NT2/D1 (cell line): ENCODE measurements at regions not wholly inside any gene's neighbourhood (a gene's known extent, or its start where the extent isn't known, plus 50 kb on each side); places are given as distances from the start of the nearest gene placed in this dataset.
"Not testable (repeated sequence)": the region's sequence is repeated elsewhere in the genome, so short reads cannot be mapped to it uniquely, and the experiment has no call there.

Experiments used
- DNase-seq: peaks from one replicate; pipeline ENCODE4 v3.0.0-alpha.2; 2011; ENCODE audit warnings: low read depth, low spot score
- H3K27me3 ChIP-seq: 2 replicates; pipeline ENCODE4 v1.6.0; 2011; ENCODE audit warnings: mild to moderate bottlenecking; ENCODE audit not compliant: insufficient read length, insufficient read depth
- H3K36me3 ChIP-seq: 2 replicates; pipeline ENCODE4 v1.6.1; 2011; ENCODE audit warnings: mild to moderate bottlenecking, low read length, mixed read lengths; ENCODE audit not compliant: insufficient read depth, insufficient read length
- H3K4me1 ChIP-seq: 2 replicates; pipeline ENCODE4 v1.5.1; 2011; ENCODE audit not compliant: insufficient read depth, insufficient read length
- H3K4me3 ChIP-seq: 2 replicates; pipeline ENCODE4 v1.5.1; 2011; ENCODE audit warnings: low read depth; ENCODE audit not compliant: insufficient read length
- H3K9ac ChIP-seq: 2 replicates; pipeline ENCODE4 v1.6.0; 2011; ENCODE audit warnings: low read depth; ENCODE audit not compliant: insufficient read length
- H3K9me3 ChIP-seq: 2 replicates; pipeline ENCODE4 v1.5.1; 2011; ENCODE audit warnings: mild to moderate bottlenecking, low read length; ENCODE audit not compliant: insufficient read depth
- SUZ12 ChIP-seq: IDR thresholded peaks from 2 replicates; pipeline ENCODE4 v1.6.1; 2011; ENCODE audit not compliant: insufficient read length, insufficient read depth; ENCODE audit errors: extremely low read depth
- YY1 ChIP-seq: IDR thresholded peaks from 2 replicates; pipeline ENCODE4 v1.6.1; 2011; ENCODE audit not compliant: insufficient read length, insufficient read depth
- ZNF274 ChIP-seq: IDR thresholded peaks from 2 replicates; pipeline ENCODE4 v1.6.1; 2011; ENCODE audit warnings: mild to moderate bottlenecking, low read depth, low read length

DNA sequence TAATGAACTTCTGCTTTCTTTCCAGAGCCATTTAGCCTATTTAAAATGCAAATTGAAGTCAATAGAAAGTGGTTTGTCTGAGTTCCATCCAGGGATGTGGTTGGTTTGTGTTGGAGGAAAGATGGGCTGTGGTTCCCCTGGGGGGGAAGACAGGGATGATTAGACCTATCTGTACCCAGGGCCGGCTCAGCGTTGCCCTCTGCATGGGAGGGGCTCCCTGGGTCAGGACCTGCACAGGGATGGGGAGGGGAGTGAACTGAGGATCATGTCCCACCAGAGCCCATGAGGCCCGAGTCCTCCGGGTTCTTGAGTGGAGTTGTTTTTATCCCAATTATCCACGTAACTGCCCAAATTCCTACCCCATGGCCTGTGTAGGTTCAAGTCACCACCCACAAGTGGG lies 76.9 kb upstream of the SFSWAP start:
- Histone ChIP-seq H3K9ac (no peak overlapping the region), H3K4me1 (peaks cover 4% of the 10 kb centered on the region), H3K4me3 (no peak overlapping the region), H3K36me3 (no peaks in the 10 kb centered on the region), H3K27me3 (no peaks in the 10 kb centered on the region), H3K9me3 (no peaks in the 10 kb centered on the region)
- no peak for DNase-seq
- TF ChIP-seq YY1 (no peak), ZNF274 (no peak), SUZ12 (no peak)

DNA sequence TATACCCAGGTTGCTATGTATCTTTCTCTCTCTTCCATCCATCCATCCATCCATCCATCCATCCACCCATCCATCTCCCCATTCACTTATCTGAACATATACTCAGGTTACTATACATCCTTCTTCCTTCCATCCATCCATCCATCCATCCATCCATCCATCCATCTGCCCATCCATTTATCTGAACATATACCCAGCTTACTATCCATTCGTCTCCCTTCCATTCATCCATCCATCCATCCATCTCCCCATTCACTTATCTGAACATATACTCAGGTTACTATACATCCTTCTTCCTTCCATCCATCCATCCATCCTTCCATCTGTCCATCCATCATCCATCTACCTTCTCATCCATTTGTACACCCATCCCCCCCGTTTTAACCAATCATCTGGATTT lies 75.9 kb upstream of the SFSWAP start:
- H3K4me1 ChIP-seq, H3K27me3 ChIP-seq, H3K9me3 ChIP-seq: not testable (repeated sequence)

GRCh38 chr12:131635491-131636122 lies 75.3 kb upstream of the SFSWAP start:
- no peaks in the 10 kb centered on the region for H3K27me3 ChIP-seq
- TF ChIP-seq SUZ12 (no peak), YY1 (no peak), ZNF274 (no peak)
- DNase-seq: no peak

More for the DNA sequence above, 75.9 kb upstream of the SFSWAP start:
- H3K9ac ChIP-seq, H3K4me3 ChIP-seq, DNase-seq, H3K36me3 ChIP-seq: not testable (repeated sequence)

GRCh38 chr12:131636266-131636665 lies 74.6 kb upstream of the SFSWAP start:
- H3K4me1 ChIP-seq: peaks cover 3% of the 10 kb centered on the region
- DNase-seq: no peak
- no peaks in the 10 kb centered on the region for H3K36me3 ChIP-seq
- no peaks in the 10 kb centered on the region for H3K27me3 ChIP-seq
- H3K4me3 ChIP-seq: no peak overlapping the region
- H3K9ac ChIP-seq: no peak overlapping the region
- H3K9me3 ChIP-seq: no peaks in the 10 kb centered on the region
- TF ChIP-seq SUZ12: no peak
- TF ChIP-seq ZNF274: no peak
- no peak for TF ChIP-seq YY1

More at GRCh38 chr12:131635491-131636122, 75.3 kb upstream of the SFSWAP start:
- Histone ChIP-seq H3K4me3 (no peak overlapping the region), H3K9ac (no peak overlapping the region), H3K4me1 (peaks cover 3% of the 10 kb centered on the region), H3K36me3 (no peaks in the 10 kb centered on the region), H3K9me3 (no peaks in the 10 kb centered on the region)

- peaks cover 3% of the 10 kb centered on the region for H3K4me1 ChIP-seq
- no peaks in the 10 kb centered on the region for H3K9me3 ChIP-seq
- no peak overlapping the region for H3K4me3 ChIP-seq
- TF ChIP-seq YY1: no peak
- TF ChIP-seq SUZ12: no peak
- no peak for TF ChIP-seq ZNF274
- no peak for DNase-seq
- no peaks in the 10 kb centered on the region for H3K36me3 ChIP-seq
- no peaks in the 10 kb centered on the region for H3K27me3 ChIP-seq
- H3K9ac ChIP-seq: no peak overlapping the region
Observed at GRCh38 chr12:131636940-131637750, 73.7 kb upstream of the SFSWAP start.

DNA sequence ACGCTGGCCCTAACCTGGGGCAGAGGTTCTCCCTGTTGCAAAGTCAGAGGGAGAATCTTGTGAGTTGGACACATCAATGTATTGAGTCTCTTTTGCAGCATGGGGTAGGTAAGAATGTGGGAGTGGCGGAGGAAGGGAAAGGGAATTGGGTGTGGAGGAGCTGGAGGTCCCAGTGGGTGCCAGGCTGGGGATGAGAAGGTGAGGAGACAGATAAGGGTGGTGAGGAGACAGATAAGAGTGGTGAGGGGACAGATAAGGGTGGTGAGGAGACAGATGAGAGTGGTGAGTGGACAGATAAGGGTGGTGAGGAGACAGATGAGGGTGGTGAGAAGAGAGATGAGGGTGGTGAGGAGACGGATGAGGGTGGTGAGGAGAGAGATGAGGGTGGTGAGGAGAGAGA lies 72.9 kb upstream of the SFSWAP start:
- no peaks in the 10 kb centered on the region for H3K27me3 ChIP-seq
- H3K4me3 ChIP-seq: no peak overlapping the region
- H3K36me3 ChIP-seq: no peaks in the 10 kb centered on the region
- H3K9me3 ChIP-seq: no peaks in the 10 kb centered on the region
- DNase-seq: no peak
- no peak overlapping the region for H3K9ac ChIP-seq
- TF ChIP-seq ZNF274 (no peak), YY1 (no peak), SUZ12 (no peak)
- H3K4me1 ChIP-seq: peaks cover 3% of the 10 kb centered on the region

- Histone ChIP-seq H3K4me1 (peaks cover 9% of the 10 kb centered on the region), H3K9ac (no peak overlapping the region), H3K27me3 (no peaks in the 10 kb centered on the region), H3K9me3 (no peaks in the 10 kb centered on the region), H3K36me3 (no peaks in the 10 kb centered on the region), H3K4me3 (no peak overlapping the region)
- TF ChIP-seq ZNF274 (no peak), SUZ12 (no peak), YY1 (no peak)
- no peak for DNase-seq
Observed at GRCh38 chr12:131639270-131639940, 71.5 kb upstream of the SFSWAP start.
